ENCODE measurements at regions not wholly inside any gene's neighbourhood (a gene's known extent, or its start where the extent isn't known, plus 50 kb on each side); places are given as distances from the start of the nearest gene placed in this dataset.

DNA sequence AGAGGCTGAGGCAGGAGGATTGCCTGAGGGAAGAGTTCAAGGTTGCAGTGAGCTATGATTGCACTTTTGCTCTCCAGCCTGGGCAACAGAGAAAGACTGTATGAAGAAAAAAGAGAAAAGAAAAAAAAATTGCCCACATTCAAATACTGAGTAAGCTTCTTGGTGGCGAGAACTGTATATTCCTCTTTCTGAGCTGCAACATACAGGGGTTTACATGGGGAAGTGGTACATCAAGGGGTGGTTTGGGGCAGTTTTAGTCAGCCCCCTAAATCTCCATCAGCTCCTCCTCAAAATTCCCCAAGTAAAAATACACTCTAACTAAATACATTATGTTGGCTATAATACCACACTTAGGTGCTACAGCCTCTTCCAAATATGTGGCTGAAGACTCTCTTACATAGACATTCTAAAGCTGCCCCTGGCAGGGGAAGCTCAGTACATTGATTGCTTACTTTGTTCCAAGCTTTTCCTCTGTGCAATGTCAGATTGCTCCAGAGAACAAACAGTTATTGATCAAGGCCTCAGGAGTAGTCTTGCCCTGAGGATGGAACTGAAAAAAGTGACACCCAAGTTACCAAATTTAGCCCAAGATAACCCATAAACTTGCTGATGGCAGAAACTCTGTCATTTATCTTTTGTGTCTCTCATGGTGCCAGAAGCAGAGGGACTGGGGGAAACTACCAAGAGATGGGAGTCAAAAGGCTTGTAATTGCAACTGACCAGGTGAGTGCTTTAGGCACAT is 107.4 kb upstream of the RIPOR2 start:
- TF ChIP-seq, protein P1, sequence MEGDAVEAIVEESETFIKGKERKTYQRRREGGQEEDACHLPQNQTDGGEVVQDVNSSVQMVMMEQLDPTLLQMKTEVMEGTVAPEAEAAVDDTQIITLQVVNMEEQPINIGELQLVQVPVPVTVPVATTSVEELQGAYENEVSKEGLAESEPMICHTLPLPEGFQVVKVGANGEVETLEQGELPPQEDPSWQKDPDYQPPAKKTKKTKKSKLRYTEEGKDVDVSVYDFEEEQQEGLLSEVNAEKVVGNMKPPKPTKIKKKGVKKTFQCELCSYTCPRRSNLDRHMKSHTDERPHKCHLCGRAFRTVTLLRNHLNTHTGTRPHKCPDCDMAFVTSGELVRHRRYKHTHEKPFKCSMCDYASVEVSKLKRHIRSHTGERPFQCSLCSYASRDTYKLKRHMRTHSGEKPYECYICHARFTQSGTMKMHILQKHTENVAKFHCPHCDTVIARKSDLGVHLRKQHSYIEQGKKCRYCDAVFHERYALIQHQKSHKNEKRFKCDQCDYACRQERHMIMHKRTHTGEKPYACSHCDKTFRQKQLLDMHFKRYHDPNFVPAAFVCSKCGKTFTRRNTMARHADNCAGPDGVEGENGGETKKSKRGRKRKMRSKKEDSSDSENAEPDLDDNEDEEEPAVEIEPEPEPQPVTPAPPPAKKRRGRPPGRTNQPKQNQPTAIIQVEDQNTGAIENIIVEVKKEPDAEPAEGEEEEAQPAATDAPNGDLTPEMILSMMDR (IDR thresholded peaks at IDR 0.05; ENCODE audit: control extremely low read depth in 1 of 3, insufficient read depth in 1 of 3, low read depth in 1 of 3, low read length in 3 of 3): no peak
- TF ChIP-seq HDAC2 (IDR thresholded peaks at IDR 0.05; ENCODE audit: borderline replicate concordance in 1 of 2, low read depth in 2 of 2, low read length in 2 of 2): no peak
- TF ChIP-seq, protein P2, sequence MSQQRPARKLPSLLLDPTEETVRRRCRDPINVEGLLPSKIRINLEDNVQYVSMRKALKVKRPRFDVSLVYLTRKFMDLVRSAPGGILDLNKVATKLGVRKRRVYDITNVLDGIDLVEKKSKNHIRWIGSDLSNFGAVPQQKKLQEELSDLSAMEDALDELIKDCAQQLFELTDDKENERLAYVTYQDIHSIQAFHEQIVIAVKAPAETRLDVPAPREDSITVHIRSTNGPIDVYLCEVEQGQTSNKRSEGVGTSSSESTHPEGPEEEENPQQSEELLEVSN (IDR thresholded peaks at IDR 0.05): no peak

All from H1 (cell line).